ENCODE measurements at regions not wholly inside any gene's neighbourhood (a gene's known extent, or its start where the extent isn't known, plus 50 kb on each side); places are given as distances from the start of the nearest gene placed in this dataset.
A peak's percentile ranks its signal among the peaks of the same experiment; 100 is the strongest.

GRCh38 chr5:123244458-123244857, 155.4 kb downstream of the PRDM6 start:
- H3K4me3 Mint-ChIP-seq, result no peak overlapping the region
- ATAC-seq (ENCODE audit: low read depth in 2 of 2) (no peak), DNase-seq (no peak)
- no peaks in the 10 kb centered on the region for H3K36me3 Mint-ChIP-seq
- H3K27ac Mint-ChIP-seq, result peak overlapping the region in 1 of 3 donors; percentile 23
- Histone ChIP-seq H3K27ac (ENCODE audit: insufficient read depth, low read length, poor library complexity, severe bottlenecking) (no peak overlapping the region), H3K4me3 (ENCODE audit: low read depth, low read length) (no peak overlapping the region), H3K36me3 (ENCODE audit: control insufficient read depth, insufficient read depth, low read length) (no peaks in the 10 kb centered on the region), H3K4me1 (ENCODE audit: control insufficient read depth, insufficient read depth, low read length, poor library complexity, severe bottlenecking) (no peaks in the 10 kb centered on the region), H3K27me3 (ENCODE audit: control insufficient read depth, insufficient read depth, low read length) (no peaks in the 10 kb centered on the region), H3K9me3 (ENCODE audit: control insufficient read depth in 2 of 2, low read length in 2 of 2) (no peaks in the 10 kb centered on the region)
- no peaks in the 10 kb centered on the region for H3K27me3 Mint-ChIP-seq
- peaks cover 0 to 3% (median 0%) of the 10 kb centered on the region in 7 donors for H3K9me3 Mint-ChIP-seq
- H3K4me1 Mint-ChIP-seq, result peaks cover 0 to 2% (median 0%) of the 10 kb centered on the region in 4 donors
